CD4-positive, alpha-beta T cell (primary cell): ENCODE measurements at regions not wholly inside any gene's neighbourhood (a gene's known extent, or its start where the extent isn't known, plus 50 kb on each side); places are given as distances from the start of the nearest gene placed in this dataset.

Experiments
- ATAC-seq: fragments of 200-7000 bp; cut with Tn5 transposase; one replicate; pipeline ENCODE4 v1.10.0; 2022; ENCODE audit warnings: mild to moderate bottlenecking; ENCODE audit not compliant: poor library complexity
- CTCF ChIA-PET: fragments of 350-600 bp; sonication (Branson Sonifier 250); formaldehyde crosslinking; loops from one replicate; lab custom pipeline; 2021; ENCODE audit warnings: antibody characterized with exemption, inconsistent platforms; lab: Charles Lee
- POLR2A ChIA-PET: fragments of 350-600 bp; sonication (Branson Sonifier 250); formaldehyde crosslinking; loops from one replicate; lab custom pipeline; 2021; ENCODE audit warnings: antibody characterized with exemption, inconsistent platforms; lab: Charles Lee
- DNase-seq, 14 experiments: peaks; one replicate each; pipeline ENCODE4 v3.0.0-alpha.2; 2013 to 2020; ENCODE audit warnings: mixed read lengths in 2 of 14
- H3K27ac ChIP-seq, 2 donors: one replicate each; pipeline versions ENCODE4 v1.5.1 to v1.7.0; 2013; ENCODE audit warnings: low read length in 2 of 2, low read depth in 1 of 2, mild to moderate bottlenecking in 1 of 2
- H3K27me3 ChIP-seq, 2 experiments: 1 replicate in 1 of 2; 2 replicates in 1 of 2; pipeline versions ENCODE4 v1.6.1 to v1.7.0; 2013; ENCODE audit warnings: low read length in 2 of 2, control low read depth in 1 of 2, mild to moderate bottlenecking in 1 of 2, moderate library complexity in 1 of 2; ENCODE audit not compliant: insufficient read depth in 2 of 2, control insufficient read depth in 1 of 2
- H3K36me3 ChIP-seq: one replicate; pipeline ENCODE4 v1.6.1; 2013; ENCODE audit warnings: low read length, control low read depth; ENCODE audit not compliant: insufficient read depth
- H3K4me1 ChIP-seq: one replicate; pipeline ENCODE4 v1.6.1; 2013; ENCODE audit warnings: low read length, control low read depth; ENCODE audit not compliant: insufficient read depth
- H3K4me3 ChIP-seq: one replicate; pipeline ENCODE4 v1.5.1; 2013; ENCODE audit warnings: mild to moderate bottlenecking, low read length, moderate library complexity
- H3K9me3 ChIP-seq, 2 experiments: 1 replicate in 1 of 2; 2 replicates in 1 of 2; pipeline versions ENCODE4 v1.6.1 to v1.7.0; 2013; ENCODE audit warnings: low read length in 2 of 2, mild to moderate bottlenecking in 2 of 2, control low read depth in 1 of 2, moderate library complexity in 1 of 2; ENCODE audit not compliant: control insufficient read depth in 1 of 2, insufficient read depth in 1 of 2
- H3K27ac Mint-ChIP-seq: one replicate; pipeline ENCODE4 v1.8.0; 2020; ENCODE audit warnings: mixed read lengths
- H3K27me3 Mint-ChIP-seq: one replicate; pipeline ENCODE4 v1.8.0; 2021; ENCODE audit warnings: mixed read lengths
- H3K36me3 Mint-ChIP-seq: one replicate; pipeline ENCODE4 v1.8.0; 2021; ENCODE audit warnings: low read depth, mixed read lengths
- H3K4me1 Mint-ChIP-seq: one replicate; pipeline ENCODE4 v1.8.0; 2021; ENCODE audit warnings: low read depth, mixed read lengths
- H3K4me3 Mint-ChIP-seq: one replicate; pipeline ENCODE4 v1.8.0; 2020; ENCODE audit warnings: mild to moderate bottlenecking, mixed read lengths
- H3K9me3 Mint-ChIP-seq: one replicate; pipeline ENCODE4 v1.8.0; 2020; ENCODE audit warnings: mixed read lengths
- CTCF ChIP-seq: fragments of 200-600 bp; IDR thresholded peaks from one replicate; pipeline ENCODE4 v1.8.0; 2022; ENCODE audit warnings: antibody characterized with exemption, mild to moderate bottlenecking
- intact Hi-C, 2 experiments: fragments of 100-400 bp; cut with DNase I in 1 of 2; cut with micrococcal nuclease in 1 of 2; formaldehyde crosslinking; loops; one replicate each; pipeline versions ENCODE4 v1.15.1 to v1.9.0; 2023 to 2025; cut with DNase I, micrococcal nuclease

- DNase-seq (no peak), ATAC-seq (no peak)
- no peaks in the 10 kb centered on the region for H3K4me1 Mint-ChIP-seq
- Histone ChIP-seq H3K4me1 (no peaks in the 10 kb centered on the region), H3K27ac (no peak overlapping the region), H3K4me3 (no peak overlapping the region), H3K9me3 (no peaks in the 10 kb centered on the region), H3K36me3 (no peaks in the 10 kb centered on the region), H3K27me3 (no peaks in the 10 kb centered on the region)
- ChIA-PET POLR2A (no interaction called here), CTCF (no interaction called here)
- H3K27ac Mint-ChIP-seq = no peak overlapping the region
- no peaks in the 10 kb centered on the region for H3K9me3 Mint-ChIP-seq
- no peak for TF ChIP-seq CTCF
- H3K36me3 Mint-ChIP-seq = no peaks in the 10 kb centered on the region
- no peak overlapping the region for H3K4me3 Mint-ChIP-seq
- H3K27me3 Mint-ChIP-seq = no peaks in the 10 kb centered on the region
- intact Hi-C loops = no loop called here
These were observed 80.2 kb upstream of the COX10 start for GRCh38 chr17:13989138-13989537.

GRCh38 chr17:13993106-13993505 is 76.2 kb upstream of the COX10 start:
- Histone ChIP-seq H3K36me3 (no peaks in the 10 kb centered on the region), H3K4me1 (no peaks in the 10 kb centered on the region), H3K27ac (no peak overlapping the region), H3K9me3 (no peaks in the 10 kb centered on the region), H3K4me3 (no peak overlapping the region), H3K27me3 (no peaks in the 10 kb centered on the region)
- CTCF ChIA-PET = no interaction called here
- POLR2A ChIA-PET = no interaction called here
- no peak overlapping the region for H3K4me3 Mint-ChIP-seq
- H3K27ac Mint-ChIP-seq = no peak overlapping the region
- no peak for DNase-seq
- no peaks in the 10 kb centered on the region for H3K27me3 Mint-ChIP-seq
- no peak for TF ChIP-seq CTCF
- no peak for ATAC-seq
- no peaks in the 10 kb centered on the region for H3K36me3 Mint-ChIP-seq
- no peaks in the 10 kb centered on the region for H3K9me3 Mint-ChIP-seq
- no peaks in the 10 kb centered on the region for H3K4me1 Mint-ChIP-seq
- intact Hi-C loops = no loop called here

- Mint-ChIP-seq H3K27ac (no peak overlapping the region), H3K4me1 (no peaks in the 10 kb centered on the region), H3K27me3 (no peaks in the 10 kb centered on the region), H3K36me3 (no peaks in the 10 kb centered on the region), H3K9me3 (no peaks in the 10 kb centered on the region), H3K4me3 (no peak overlapping the region)
- H3K27me3 ChIP-seq = no peaks in the 10 kb centered on the region
- no peak overlapping the region for H3K27ac ChIP-seq
- ChIA-PET POLR2A (no interaction called here), CTCF (no interaction called here)
- DNase-seq (no peak), ATAC-seq (no peak)
- H3K4me1 ChIP-seq = no peaks in the 10 kb centered on the region
- no peak overlapping the region for H3K4me3 ChIP-seq
- H3K36me3 ChIP-seq = no peaks in the 10 kb centered on the region
- intact Hi-C loops = no loop called here
- H3K9me3 ChIP-seq = no peaks in the 10 kb centered on the region
- no peak for TF ChIP-seq CTCF
These were observed 75.3 kb upstream of the COX10 start for GRCh38 chr17:13994050-13994449.
